PC-9 (cell line): ENCODE measurements at regions not wholly inside any gene's neighbourhood (a gene's known extent, or its start where the extent isn't known, plus 50 kb on each side); places are given as distances from the start of the nearest gene placed in this dataset.

ENCODE experiments used
- BruUV-seq: library from RNA; stranded (reverse); fragments of 400-500 nt; replicated peaks from 2 replicates; lab custom pipeline; 2021; lab: Mats Ljungman, UMichigan
- CTCF ChIA-PET: fragments of 300-600 bp; sonication (Branson Sonifier 250); formaldehyde crosslinking; loops from one replicate; lab custom pipeline; 2022; ENCODE audit warnings: antibody characterized with exemption; lab: Charles Lee
- POLR2A ChIA-PET: fragments of 300-600 bp; sonication (Branson Sonifier 250); formaldehyde crosslinking; loops from one replicate; lab custom pipeline; 2022; ENCODE audit warnings: antibody characterized with exemption; ENCODE audit not compliant: unreplicated experiment; lab: Charles Lee
- DNase-seq, 2 experiments: peaks; one replicate each; pipeline versions ENCODE4 v3.0.0 to v3.0.0-alpha.2; 2015 to 2022; ENCODE audit warnings: mixed read lengths in 1 of 2
- H2AFZ ChIP-seq: fragments of 200-600 bp; sonication (generic); 2 replicates; pipeline ENCODE4 v1.8.1; 2017; ENCODE audit warnings: antibody characterized with exemption
- H3F3A ChIP-seq: fragments of 200-600 bp; sonication (generic); 2 replicates; pipeline ENCODE4 v1.8.1; 2017; ENCODE audit warnings: antibody characterized with exemption, mild to moderate bottlenecking, low read depth; ENCODE audit not compliant: insufficient read depth
- H3K27ac ChIP-seq: fragments of 200-600 bp; sonication (generic); 2 replicates; pipeline ENCODE4 v1.6.1; 2016; ENCODE audit warnings: mixed run types
- H3K27me3 ChIP-seq: fragments of 200-600 bp; sonication (generic); 2 replicates; pipeline ENCODE4 v1.6.1; 2016; ENCODE audit warnings: low read depth, mixed run types; ENCODE audit not compliant: insufficient read depth
- H3K36me3 ChIP-seq: fragments of 200-600 bp; sonication (generic); 2 replicates; pipeline ENCODE4 v1.6.1; 2016; ENCODE audit warnings: low read depth, mixed run types
- H3K4me1 ChIP-seq: fragments of 200-600 bp; sonication (generic); replicated peaks from 2 replicates; pipeline ENCODE4 v1.6.1; 2016; ENCODE audit warnings: mixed run types; ENCODE audit not compliant: insufficient read depth
- H3K4me2 ChIP-seq: fragments of 200-600 bp; sonication (generic); 2 replicates; pipeline ENCODE4 v1.6.1; 2017; ENCODE audit warnings: mixed run types
- H3K4me3 ChIP-seq: fragments of 200-600 bp; sonication (generic); 2 replicates; pipeline ENCODE4 v1.6.1; 2016; ENCODE audit warnings: mixed run types
- H3K79me2 ChIP-seq: fragments of 200-600 bp; sonication (generic); 2 replicates; pipeline ENCODE4 v1.6.1; 2017; ENCODE audit warnings: low read depth, mixed run types
- H3K9me2 ChIP-seq: fragments of 200-600 bp; sonication (generic); 2 replicates; pipeline ENCODE4 v1.8.1; 2017; ENCODE audit warnings: mild to moderate bottlenecking; ENCODE audit not compliant: insufficient read depth
- H3K9me3 ChIP-seq: fragments of 200-600 bp; sonication (generic); 2 replicates; pipeline ENCODE4 v1.8.1; 2016; ENCODE audit warnings: low read depth; ENCODE audit not compliant: insufficient read depth
- H4K20me1 ChIP-seq: fragments of 200-600 bp; sonication (generic); 2 replicates; pipeline ENCODE4 v1.8.1; 2017; ENCODE audit not compliant: insufficient read depth
- EZH2 ChIP-seq: fragments of 200-600 bp; sonication (generic); IDR thresholded peaks from 2 replicates; pipeline ENCODE4 v1.8.0; 2017; ENCODE audit warnings: antibody characterized with exemption, low read depth
- intact Hi-C: fragments of 100-400 bp; cut with micrococcal nuclease; formaldehyde crosslinking; loops from one replicate; pipeline ENCODE4 v1.10.0; 2022; ENCODE audit not compliant: unreplicated experiment
- TF ChIP-seq, protein P1 (sequence below): fragments of 200-600 bp; sonication (generic); conservative IDR thresholded peaks from 2 replicates; pipeline ENCODE4 v1.6.1; 2017; ENCODE audit warnings: mixed run types, antibody characterized with exemption, mild to moderate bottlenecking, moderate library complexity

DNA sequence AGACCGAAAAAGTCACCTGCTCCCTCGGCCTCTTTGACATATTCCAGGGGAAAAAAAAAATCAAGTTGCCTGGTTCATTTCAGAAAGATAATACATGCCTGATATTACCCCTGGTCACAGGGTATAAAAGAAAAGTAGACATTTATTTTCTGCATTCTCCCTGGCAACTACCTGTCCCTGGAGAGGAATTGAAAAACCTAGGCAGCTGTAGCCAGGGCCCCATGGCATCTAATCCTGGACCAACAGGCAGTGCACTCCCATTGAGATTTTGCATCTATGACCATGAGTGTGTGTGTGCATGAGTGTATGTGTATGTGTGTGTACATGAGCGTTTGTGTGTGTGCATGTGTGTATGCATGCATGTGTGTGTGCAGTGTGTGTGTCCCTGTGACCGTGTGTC is 338.2 kb upstream of the PFKP start:
- CTCF ChIA-PET = no interaction called here
- no peaks in the 10 kb centered on the region for H3K9me2 ChIP-seq
- BruUV-seq = no TSS peak

DNA sequence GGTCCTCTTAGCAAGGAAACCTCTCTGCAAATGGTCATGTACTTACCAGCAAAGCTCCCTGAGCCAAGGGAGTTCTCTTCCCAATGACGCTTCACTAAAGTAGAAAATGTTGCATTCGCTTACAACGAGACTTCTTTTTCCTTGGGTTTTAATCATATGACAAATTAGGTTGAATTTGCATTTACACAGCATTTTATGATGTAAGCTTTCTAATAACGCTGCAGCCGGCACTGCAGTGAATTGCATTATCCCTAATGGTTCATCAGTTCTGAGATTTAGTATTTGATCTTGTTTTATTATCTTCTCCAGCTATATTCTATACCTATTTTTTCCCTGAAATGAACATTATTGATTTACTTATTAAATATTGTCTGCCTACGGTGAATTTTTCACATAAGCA is 339.3 kb upstream of the PFKP start:
- Histone ChIP-seq H3K4me2 (no peak overlapping the region), H3K36me3 (no peaks in the 10 kb centered on the region), H3K4me3 (no peak overlapping the region), H2AFZ (no peak overlapping the region), H3K9me3 (no peaks in the 10 kb centered on the region), H3K4me1 (no peaks in the 10 kb centered on the region), H3K9me2 (no peaks in the 10 kb centered on the region), H3K79me2 (no peaks in the 10 kb centered on the region), H3K27ac (no peak overlapping the region), H3F3A (no peaks in the 10 kb centered on the region), H4K20me1 (no peaks in the 10 kb centered on the region), H3K27me3 (peaks cover 14% of the 10 kb centered on the region)
- no peak for DNase-seq
- ChIA-PET POLR2A (no interaction called here), CTCF (no interaction called here)
- no TSS peak for BruUV-seq
- TF ChIP-seq, protein P1, sequence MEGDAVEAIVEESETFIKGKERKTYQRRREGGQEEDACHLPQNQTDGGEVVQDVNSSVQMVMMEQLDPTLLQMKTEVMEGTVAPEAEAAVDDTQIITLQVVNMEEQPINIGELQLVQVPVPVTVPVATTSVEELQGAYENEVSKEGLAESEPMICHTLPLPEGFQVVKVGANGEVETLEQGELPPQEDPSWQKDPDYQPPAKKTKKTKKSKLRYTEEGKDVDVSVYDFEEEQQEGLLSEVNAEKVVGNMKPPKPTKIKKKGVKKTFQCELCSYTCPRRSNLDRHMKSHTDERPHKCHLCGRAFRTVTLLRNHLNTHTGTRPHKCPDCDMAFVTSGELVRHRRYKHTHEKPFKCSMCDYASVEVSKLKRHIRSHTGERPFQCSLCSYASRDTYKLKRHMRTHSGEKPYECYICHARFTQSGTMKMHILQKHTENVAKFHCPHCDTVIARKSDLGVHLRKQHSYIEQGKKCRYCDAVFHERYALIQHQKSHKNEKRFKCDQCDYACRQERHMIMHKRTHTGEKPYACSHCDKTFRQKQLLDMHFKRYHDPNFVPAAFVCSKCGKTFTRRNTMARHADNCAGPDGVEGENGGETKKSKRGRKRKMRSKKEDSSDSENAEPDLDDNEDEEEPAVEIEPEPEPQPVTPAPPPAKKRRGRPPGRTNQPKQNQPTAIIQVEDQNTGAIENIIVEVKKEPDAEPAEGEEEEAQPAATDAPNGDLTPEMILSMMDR = no peak
- no peak for TF ChIP-seq EZH2
- intact Hi-C loops = no loop called here

More for the DNA sequence above, 338.2 kb upstream of the PFKP start:
- Histone ChIP-seq H3K4me2 (no peak overlapping the region), H2AFZ (no peak overlapping the region), H3F3A (no peaks in the 10 kb centered on the region), H3K36me3 (no peaks in the 10 kb centered on the region), H3K4me1 (no peaks in the 10 kb centered on the region), H3K4me3 (no peak overlapping the region), H3K79me2 (no peaks in the 10 kb centered on the region), H3K9me3 (no peaks in the 10 kb centered on the region), H4K20me1 (no peaks in the 10 kb centered on the region), H3K27me3 (peaks cover 25% of the 10 kb centered on the region), H3K27ac (no peak overlapping the region)
- DNase-seq = no peak
- intact Hi-C loops = no loop called here
- POLR2A ChIA-PET = no interaction called here
- TF ChIP-seq, protein P1 = no peak
- no peak for TF ChIP-seq EZH2

DNA sequence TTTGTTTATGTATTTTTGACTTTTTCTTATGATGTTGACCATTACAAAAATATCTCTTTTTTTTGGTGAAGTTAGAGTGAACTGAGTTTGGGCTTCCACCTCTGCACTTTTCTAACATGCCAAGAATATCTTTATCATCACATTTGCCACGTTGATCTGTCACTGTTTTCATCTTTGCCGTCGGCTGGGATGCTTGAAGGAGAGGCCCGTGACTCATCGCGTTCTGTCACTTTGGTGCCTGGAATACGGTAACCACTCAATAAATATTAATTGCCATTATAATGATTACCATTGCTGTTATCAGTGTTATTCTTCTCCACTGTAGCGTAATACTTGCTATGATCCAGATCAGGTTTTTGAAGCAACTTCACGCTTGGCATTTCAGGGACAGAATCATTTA is 350.8 kb upstream of the PFKP start:
- Histone ChIP-seq H3K27me3 (no peaks in the 10 kb centered on the region; the same call in none of the 2 replicates), H3K4me1 (no peaks in the 10 kb centered on the region), H3K9me2 (no peaks in the 10 kb centered on the region), H3K4me3 (no peak overlapping the region), H4K20me1 (no peaks in the 10 kb centered on the region), H2AFZ (no peak overlapping the region), H3K79me2 (no peaks in the 10 kb centered on the region), H3K4me2 (no peak overlapping the region), H3F3A (no peaks in the 10 kb centered on the region), H3K36me3 (no peaks in the 10 kb centered on the region), H3K27ac (no peak overlapping the region), H3K9me3 (no peaks in the 10 kb centered on the region)
- BruUV-seq = no TSS peak
- ChIA-PET CTCF (no interaction called here), POLR2A (no interaction called here)
- intact Hi-C loops = no loop called here
- no peak for TF ChIP-seq EZH2
- TF ChIP-seq, protein P1 = no peak
- DNase-seq = no peak
